K562 (cell line): ENCODE measurements at regions not wholly inside any gene's neighbourhood (a gene's known extent, or its start where the extent isn't known, plus 50 kb on each side); places are given as distances from the start of the nearest gene placed in this dataset.

Experiments
- ATAC-seq: fragments of 200-7000 bp; cut with Tn5 transposase; 3 replicates; pipeline ENCODE4 v1.9.1; 2020; ENCODE audit warnings: moderate library complexity
- BruUV-seq: library from RNA; stranded (reverse); fragments of 400-500 nt; replicated peaks from 2 replicates; lab custom pipeline; 2021; lab: Mats Ljungman, UMichigan
- CTCF ChIA-PET: fragments of 300-600 bp; formaldehyde crosslinking; extraction: SDS; loops from one replicate; lab custom pipeline; 2021; ENCODE audit warnings: low intra/inter-chr PET ratio; lab: Yijun Ruan, JAX
- POLR2A ChIA-PET: fragments of 300-600, 350-650 bp; sonication (Branson Sonifier 250); formaldehyde crosslinking; extraction: SDS; loops from one replicate; lab custom pipeline; 2021; ENCODE audit warnings: antibody characterized with exemption, inconsistent platforms; lab: Yijun Ruan, JAX
- DNase-seq, 4 experiments: peaks; one replicate each; pipeline versions ENCODE4 v3.0.0 to v3.0.0-alpha.2; 2011 to 2018; ENCODE audit warnings: low spot score in 3 of 4, mixed read lengths in 3 of 4; ENCODE audit errors: extremely low read depth in 1 of 4
- FAIRE-seq: peaks from 2 replicates; lab custom pipeline; 2011; peaks lifted over from hg19 to GRCh38; lab: Jason Lieb, UNC
- H2AFZ ChIP-seq: 2 replicates; pipeline ENCODE4 v1.6.0; 2011; ENCODE audit warnings: low read depth, low read length, control low read depth, inconsistent platforms
- H3K27ac ChIP-seq: fragments of 200-600 bp; 3 replicates; pipeline ENCODE4 v1.8.0; 2011; ENCODE audit warnings: low read depth, mild to moderate bottlenecking, control low read depth, inconsistent platforms, low read length, moderate library complexity, mixed read lengths; ENCODE audit errors: extremely low read depth
- H3K27me3 ChIP-seq, 2 experiments: fragments of 300-600 bp in 1 of 2; 2 replicates in 1 of 2; 3 replicates in 1 of 2; pipeline versions ENCODE4 v1.6.0 to v1.8.0; 2011; ENCODE audit warnings: inconsistent platforms in 2 of 2, low read length in 2 of 2, mild to moderate bottlenecking in 1 of 2, mixed read lengths in 1 of 2, moderate library complexity in 1 of 2; ENCODE audit not compliant: control insufficient read depth in 2 of 2, insufficient read depth in 2 of 2
- H3K36me3 ChIP-seq: fragments of 300-600 bp; 3 replicates; pipeline ENCODE4 v1.8.0; 2011; ENCODE audit warnings: mild to moderate bottlenecking, low read length, inconsistent platforms; ENCODE audit not compliant: control insufficient read depth, insufficient read depth
- H3K4me1 ChIP-seq, 2 experiments: fragments of 200-600 bp in 1 of 2; replicated peaks in 1 of 2; 2 replicates in 1 of 2; 3 replicates in 1 of 2; pipeline versions ENCODE4 v1.5.1 to v1.8.0; 2011; ENCODE audit warnings: inconsistent platforms in 2 of 2, low read length in 2 of 2, mild to moderate bottlenecking in 1 of 2, mixed read lengths in 1 of 2, moderate library complexity in 1 of 2; ENCODE audit not compliant: control insufficient read depth in 2 of 2, insufficient read depth in 2 of 2
- H3K4me2 ChIP-seq: 2 replicates; pipeline ENCODE4 v1.6.1; 2011; ENCODE audit warnings: low read length, control low read depth, inconsistent platforms, mixed read lengths; ENCODE audit not compliant: insufficient read depth
- H3K4me3 ChIP-seq: fragments of 200-600 bp; sonication (generic), shearing (Covaris generic); 2 replicates; pipeline ENCODE4 v1.5.1; 2016; ENCODE audit warnings: control low read depth, inconsistent platforms
- H3K79me2 ChIP-seq: fragments of 200-600 bp; 3 replicates; pipeline ENCODE4 v1.8.0; 2011; ENCODE audit warnings: low read length, inconsistent platforms; ENCODE audit not compliant: control insufficient read depth, insufficient read depth
- H3K9ac ChIP-seq, 2 experiments: 2 replicates each; pipeline versions ENCODE4 v1.6.0 to v1.6.1; 2011; ENCODE audit warnings: low read depth in 2 of 2, low read length in 2 of 2, control low read depth in 1 of 2, inconsistent platforms in 1 of 2, mild to moderate bottlenecking in 1 of 2, mixed read lengths in 1 of 2; ENCODE audit not compliant: insufficient read depth in 1 of 2
- H3K9me1 ChIP-seq: one replicate; pipeline ENCODE4 v1.6.0; 2011; ENCODE audit warnings: inconsistent platforms, mild to moderate bottlenecking, low read length, moderate library complexity; ENCODE audit not compliant: control insufficient read depth, insufficient read depth
- H3K9me3 ChIP-seq: replicated peaks from 2 replicates; pipeline ENCODE4 v1.5.1; 2011; ENCODE audit warnings: low read depth, low read length, inconsistent platforms; ENCODE audit not compliant: control insufficient read depth, insufficient read depth
- H4K20me1 ChIP-seq: replicated peaks from 2 replicates; pipeline ENCODE4 v1.6.1; 2011; ENCODE audit warnings: low read length, inconsistent platforms, mixed read lengths; ENCODE audit not compliant: control insufficient read depth, insufficient read depth
- CXXC5 ChIP-seq: fragments of 250-450 bp; sonication (Bioruptor Pico); IDR thresholded peaks from 2 replicates; pipeline ENCODE4 v1.8.0; 2022; ENCODE audit warnings: inconsistent platforms, mild to moderate bottlenecking, moderate library complexity
- FOXJ2 ChIP-seq: fragments of 200-800 bp; sonication (Bioruptor generic); IDR thresholded peaks from 2 replicates; pipeline ENCODE4 v1.6.1; 2016; ENCODE audit warnings: missing genetic modification characterization, missing compliant biosample characterization
- GTF2E2 ChIP-seq: fragments of 200-800 bp; sonication (Bioruptor generic); IDR thresholded peaks from 2 replicates; pipeline ENCODE4 v1.6.1; 2016; ENCODE audit warnings: missing genetic modification characterization, missing compliant biosample characterization
- NCOA2 ChIP-seq, 2 experiments: fragments of 450-650 bp; IDR thresholded peaks; 2 replicates each; pipeline ENCODE4 v1.6.1; 2018; ENCODE audit warnings: mild to moderate bottlenecking in 2 of 2, moderate library complexity in 1 of 2; ENCODE audit not compliant: partially characterized antibody in 2 of 2
- ZKSCAN8 ChIP-seq: fragments of 200-800 bp; sonication (Bioruptor generic); IDR thresholded peaks from 2 replicates; pipeline ENCODE4 v1.6.1; 2016; ENCODE audit warnings: missing genetic modification characterization, missing compliant biosample characterization
- ZNF263 ChIP-seq: sonication (generic); formaldehyde crosslinking; IDR thresholded peaks from 2 replicates; pipeline ENCODE4 v1.8.0; 2022; ENCODE audit warnings: mild to moderate bottlenecking, missing genetic modification reagents, borderline replicate concordance
- ZNF609 ChIP-seq: sonication (generic); formaldehyde crosslinking; IDR thresholded peaks from 2 replicates; pipeline ENCODE4 v1.8.1; 2023; ENCODE audit warnings: missing genetic modification reagents, mild to moderate bottlenecking, borderline replicate concordance
- WGBS: fragments of 100-300 bp; shearing (Covaris generic); methylation state at CpG from one replicate; pipeline ENCODE4 v1.1.6; 2016; ENCODE audit warnings: low coverage, mixed read lengths; ENCODE audit not compliant: insufficient coverage; ENCODE audit errors: missing lambda C conversion rate; 5-methylcytosine and 5-hydroxymethylcytosine counted together
- in situ Hi-C: fragments of 300-500 bp; cut with MboI; formaldehyde crosslinking; loops from 4 replicates; pipeline ENCODE4 v1.15.0; 2018; ENCODE audit warnings: inconsistent platforms, mixed read lengths
- intact Hi-C: fragments of 100-400 bp; cut with micrococcal nuclease; formaldehyde crosslinking; loops from 2 replicates; pipeline ENCODE4 v1.14.2; 2022
- TF ChIP-seq, protein P1 (sequence below): fragments of 250-450 bp; sonication (Bioruptor Pico); IDR thresholded peaks from 2 replicates; pipeline ENCODE4 v1.5.0; 2021; ENCODE audit warnings: mild to moderate bottlenecking, moderate library complexity
- TF ChIP-seq, protein P2 (sequence below): IDR thresholded peaks from 2 replicates; pipeline ENCODE4 v1.6.1; 2011; ENCODE audit warnings: borderline replicate concordance, low read depth, mild to moderate bottlenecking, moderate library complexity, low read length; ENCODE audit not compliant: insufficient read depth, poor library complexity, severe bottlenecking
- TF ChIP-seq, protein P3 (sequence below): fragments of 250-450 bp; sonication (Bioruptor Pico); IDR thresholded peaks from 2 replicates; pipeline ENCODE4 v1.4.0; 2020; ENCODE audit warnings: borderline replicate concordance

GRCh38 chr1:29954591-29954990 is 718.3 kb downstream of the PTPRU start:
- no peaks in the 10 kb centered on the region for H3K79me2 ChIP-seq
- in situ Hi-C loops, result no loop called here
- H3K4me3 ChIP-seq, result no peak overlapping the region
- H3K36me3 ChIP-seq, result no peaks in the 10 kb centered on the region
- no peak for DNase-seq
- ATAC-seq, result no peak
- no TSS peak for BruUV-seq
- H4K20me1 ChIP-seq, result peaks cover 2% of the 10 kb centered on the region; the same call in 1 of the 2 replicates
- H3K9me1 ChIP-seq, result no peaks in the 10 kb centered on the region
- intact Hi-C loops, result no loop called here
- H2AFZ ChIP-seq, result no peak overlapping the region
- H3K27ac ChIP-seq, result no peak overlapping the region
- ChIA-PET CTCF (no interaction called here), POLR2A (no interaction called here)
- no peak for FAIRE-seq
- no peaks in the 10 kb centered on the region for H3K4me1 ChIP-seq
- no peak overlapping the region for H3K4me2 ChIP-seq
- no peak overlapping the region for H3K9ac ChIP-seq
- H3K27me3 ChIP-seq, result no peaks in the 10 kb centered on the region
- no peaks in the 10 kb centered on the region for H3K9me3 ChIP-seq
- WGBS, result 5% methylated on average over 3 of the region's 3 CpGs
- TF ChIP-seq, protein P1, sequence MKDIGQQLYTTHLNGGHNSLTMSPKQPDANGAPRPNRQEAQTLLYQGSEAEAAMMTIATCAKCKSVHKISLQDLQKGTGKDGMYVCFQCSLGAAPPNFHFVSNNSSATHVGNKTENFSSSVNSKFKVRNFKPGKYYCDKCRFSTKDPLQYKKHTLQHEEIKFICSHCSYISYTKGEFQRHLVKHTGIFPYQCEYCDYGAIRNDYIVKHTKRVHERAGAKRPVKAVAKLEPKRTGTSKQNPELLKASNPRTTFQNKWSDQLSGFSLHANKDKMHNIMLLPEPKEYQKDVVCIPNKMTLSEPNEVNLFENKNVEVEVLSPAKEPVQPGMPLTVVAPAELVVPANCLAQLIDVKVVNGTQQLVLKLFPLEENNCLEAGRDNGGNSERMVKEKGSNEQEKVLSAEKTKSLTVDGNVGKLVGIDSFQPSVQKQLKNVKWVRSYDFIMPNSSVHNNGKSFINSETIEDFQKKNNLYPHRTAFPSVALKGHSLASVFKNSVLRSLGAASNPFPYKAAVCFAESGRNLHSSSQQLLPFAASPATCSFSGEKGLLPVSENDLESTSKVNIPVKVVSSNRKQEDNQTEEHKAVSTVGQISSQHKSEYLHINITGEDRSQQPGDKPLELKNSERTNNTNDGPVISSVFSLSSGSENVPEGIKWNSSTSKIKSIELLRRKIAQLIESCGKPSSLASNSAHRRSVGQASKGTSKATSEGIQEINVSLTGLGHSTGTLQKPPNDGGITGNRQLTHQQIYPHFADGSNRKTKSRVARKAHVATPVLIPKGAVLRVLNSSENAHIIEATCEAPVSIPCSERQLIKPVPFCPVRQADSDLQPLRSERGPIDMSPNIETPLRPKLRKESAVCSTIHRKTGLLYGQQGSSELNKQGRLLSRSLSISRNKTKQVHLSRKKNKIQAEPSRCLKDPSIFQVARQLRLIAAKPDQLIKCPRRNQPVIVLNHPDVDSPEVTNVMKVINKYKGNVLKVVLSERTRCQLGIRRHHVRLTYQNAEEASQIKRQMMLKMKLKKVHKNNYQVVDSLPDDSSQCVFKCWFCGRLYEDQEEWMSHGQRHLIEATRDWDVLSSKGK (CRISPR knock-in tag), result no peak
- TF ChIP-seq, protein P2, sequence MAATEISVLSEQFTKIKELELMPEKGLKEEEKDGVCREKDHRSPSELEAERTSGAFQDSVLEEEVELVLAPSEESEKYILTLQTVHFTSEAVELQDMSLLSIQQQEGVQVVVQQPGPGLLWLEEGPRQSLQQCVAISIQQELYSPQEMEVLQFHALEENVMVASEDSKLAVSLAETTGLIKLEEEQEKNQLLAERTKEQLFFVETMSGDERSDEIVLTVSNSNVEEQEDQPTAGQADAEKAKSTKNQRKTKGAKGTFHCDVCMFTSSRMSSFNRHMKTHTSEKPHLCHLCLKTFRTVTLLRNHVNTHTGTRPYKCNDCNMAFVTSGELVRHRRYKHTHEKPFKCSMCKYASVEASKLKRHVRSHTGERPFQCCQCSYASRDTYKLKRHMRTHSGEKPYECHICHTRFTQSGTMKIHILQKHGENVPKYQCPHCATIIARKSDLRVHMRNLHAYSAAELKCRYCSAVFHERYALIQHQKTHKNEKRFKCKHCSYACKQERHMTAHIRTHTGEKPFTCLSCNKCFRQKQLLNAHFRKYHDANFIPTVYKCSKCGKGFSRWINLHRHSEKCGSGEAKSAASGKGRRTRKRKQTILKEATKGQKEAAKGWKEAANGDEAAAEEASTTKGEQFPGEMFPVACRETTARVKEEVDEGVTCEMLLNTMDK, result no peak
- no peak for TF ChIP-seq GTF2E2
- TF ChIP-seq FOXJ2, result no peak
- TF ChIP-seq ZNF263 (CRISPR knock-in tag), result no peak
- TF ChIP-seq CXXC5 (CRISPR knock-in tag), result no peak
- TF ChIP-seq ZNF609 (CRISPR knock-in tag), result no peak
- TF ChIP-seq, protein P3, sequence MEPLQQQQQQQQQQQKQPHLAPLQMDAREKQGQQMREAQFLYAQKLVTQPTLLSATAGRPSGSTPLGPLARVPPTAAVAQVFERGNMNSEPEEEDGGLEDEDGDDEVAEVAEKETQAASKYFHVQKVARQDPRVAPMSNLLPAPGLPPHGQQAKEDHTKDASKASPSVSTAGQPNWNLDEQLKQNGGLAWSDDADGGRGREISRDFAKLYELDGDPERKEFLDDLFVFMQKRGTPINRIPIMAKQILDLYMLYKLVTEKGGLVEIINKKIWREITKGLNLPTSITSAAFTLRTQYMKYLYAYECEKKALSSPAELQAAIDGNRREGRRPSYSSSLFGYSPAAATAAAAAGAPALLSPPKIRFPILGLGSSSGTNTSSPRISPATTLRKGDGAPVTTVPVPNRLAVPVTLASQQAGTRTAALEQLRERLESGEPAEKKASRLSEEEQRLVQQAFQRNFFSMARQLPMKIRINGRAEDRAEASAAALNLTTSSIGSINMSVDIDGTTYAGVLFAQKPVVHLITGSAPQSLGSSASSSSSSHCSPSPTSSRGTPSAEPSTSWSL (CRISPR knock-in tag), result no peak
- no peak for TF ChIP-seq ZKSCAN8
- no peak for TF ChIP-seq NCOA2 (IDR thresholded peaks at IDR 0.05; ENCODE audit: partially characterized antibody in 2 of 2)
